Neural cell (in vitro differentiated cells): ENCODE measurements at regions not wholly inside any gene's neighbourhood (a gene's known extent, or its start where the extent isn't known, plus 50 kb on each side); places are given as distances from the start of the nearest gene placed in this dataset.

Source experiments
- H2AFZ ChIP-seq: fragments of 200-600, 300-800 bp; sonication (generic), shearing (Covaris generic); 2 replicates; pipeline ENCODE4 v1.6.0; 2014; ENCODE audit warnings: low read depth, mild to moderate bottlenecking, antibody characterized with exemption, low read length, moderate library complexity
- H3F3A ChIP-seq: fragments of 200-600 bp; shearing (Covaris generic); 2 replicates; pipeline ENCODE4 v1.6.1; 2016; ENCODE audit warnings: mild to moderate bottlenecking, moderate library complexity, mixed read lengths, antibody characterized with exemption, low read length; ENCODE audit not compliant: insufficient read depth, poor library complexity, severe bottlenecking
- H3K27ac ChIP-seq: fragments of 200-600, 300-800 bp; sonication (generic), shearing (Covaris generic); 2 replicates; pipeline ENCODE4 v1.5.1; 2014; ENCODE audit warnings: mild to moderate bottlenecking, low read length, moderate library complexity
- H3K27me3 ChIP-seq: fragments of 300-800, 200-600 bp; sonication (generic), shearing (Covaris generic); 2 replicates; pipeline ENCODE4 v1.6.0; 2014; ENCODE audit warnings: mild to moderate bottlenecking, low read depth, low read length, moderate library complexity; ENCODE audit not compliant: insufficient read depth
- H3K36me3 ChIP-seq: fragments of 300-800, 200-600 bp; sonication (generic), shearing (Covaris generic); 2 replicates; pipeline ENCODE4 v1.5.1; 2014; ENCODE audit warnings: mild to moderate bottlenecking, antibody characterized with exemption, low read length, moderate library complexity; ENCODE audit not compliant: insufficient read depth
- H3K4me2 ChIP-seq: fragments of 300-800, 200-600 bp; sonication (generic), shearing (Covaris generic); 2 replicates; pipeline ENCODE4 v1.6.0; 2014; ENCODE audit warnings: mild to moderate bottlenecking, low read length
- H3K4me3 ChIP-seq: fragments of 300-800, 200-600 bp; sonication (generic), shearing (Covaris generic); 2 replicates; pipeline ENCODE4 v1.5.1; 2014; ENCODE audit warnings: mild to moderate bottlenecking, low read length, moderate library complexity
- H3K79me2 ChIP-seq: fragments of 200-600 bp; shearing (Covaris generic); replicated peaks from 2 replicates; pipeline ENCODE4 v1.6.0; 2014; ENCODE audit warnings: mild to moderate bottlenecking, low read length, moderate library complexity; ENCODE audit not compliant: insufficient read depth
- H3K9ac ChIP-seq: fragments of 300-800, 200-600 bp; sonication (generic), shearing (Covaris generic); 2 replicates; pipeline ENCODE4 v1.6.1; 2016; ENCODE audit warnings: mild to moderate bottlenecking, low read length, mixed read lengths
- H3K9me2 ChIP-seq: fragments of 200-600 bp; shearing (Covaris generic); 2 replicates; pipeline ENCODE4 v1.6.1; 2016; ENCODE audit warnings: mild to moderate bottlenecking, low read length, mixed read lengths; ENCODE audit not compliant: insufficient read depth
- H3K9me3 ChIP-seq: fragments of 200-600, 300-800 bp; sonication (generic), shearing (Covaris generic); 2 replicates; pipeline ENCODE4 v1.6.1; 2016; ENCODE audit warnings: mild to moderate bottlenecking, mixed run types, low read length, moderate library complexity, mixed read lengths
- H4K20me1 ChIP-seq: fragments of 200-600 bp; shearing (Covaris generic); 2 replicates; pipeline ENCODE4 v1.6.1; 2016; ENCODE audit warnings: mild to moderate bottlenecking, mixed run types; ENCODE audit not compliant: insufficient read depth
- EP300 ChIP-seq: fragments of 450-650 bp; conservative IDR thresholded peaks from 2 replicates; pipeline ENCODE4 v1.6.1; 2014; ENCODE audit warnings: antibody characterized with exemption, mild to moderate bottlenecking, moderate library complexity; ENCODE audit not compliant: poor library complexity, severe bottlenecking
- EZH2 ChIP-seq: fragments of 200-600, 300-800 bp; shearing (Covaris generic), sonication (generic); IDR thresholded peaks from 2 replicates; pipeline ENCODE4 v1.6.1; 2014; ENCODE audit warnings: antibody characterized with exemption, low read length, borderline replicate concordance, mild to moderate bottlenecking; ENCODE audit not compliant: insufficient read depth, poor library complexity, severe bottlenecking
- MXI1 ChIP-seq: fragments of 450-650 bp; conservative IDR thresholded peaks from 2 replicates; pipeline ENCODE4 v1.6.1; 2014; ENCODE audit warnings: antibody characterized with exemption, mild to moderate bottlenecking; ENCODE audit not compliant: poor library complexity, severe bottlenecking
- POLR2AphosphoS5 ChIP-seq: IDR thresholded peaks from 2 replicates; pipeline ENCODE4 v1.6.1; 2012
- RAD21 ChIP-seq: fragments of 450-650 bp; conservative IDR thresholded peaks from 2 replicates; pipeline ENCODE4 v1.6.1; 2014; ENCODE audit warnings: antibody characterized with exemption, mild to moderate bottlenecking, moderate library complexity
- SMC3 ChIP-seq: fragments of 450-650 bp; conservative IDR thresholded peaks from 2 replicates; pipeline ENCODE4 v1.6.1; 2014; ENCODE audit warnings: antibody characterized with exemption, mild to moderate bottlenecking, moderate library complexity; ENCODE audit not compliant: poor library complexity
- TAF1 ChIP-seq: IDR thresholded peaks from 2 replicates; pipeline ENCODE4 v1.6.1; 2012; ENCODE audit warnings: low read depth
- TF ChIP-seq, protein P1 (sequence below): fragments of 450-650 bp; IDR thresholded peaks from 2 replicates; pipeline ENCODE4 v1.5.1; 2014; ENCODE audit warnings: antibody characterized with exemption, mild to moderate bottlenecking, moderate library complexity; ENCODE audit not compliant: poor library complexity, severe bottlenecking
- TF ChIP-seq, protein P2 (sequence below): IDR thresholded peaks from 2 replicates; pipeline ENCODE4 v1.6.1; 2012; ENCODE audit warnings: borderline replicate concordance

GRCh38 chr13:34863360-34864135, 78.5 kb upstream of the NBEA start:
- H3F3A ChIP-seq, result no peaks in the 10 kb centered on the region
- H3K9ac ChIP-seq, result no peak overlapping the region
- H3K9me2 ChIP-seq, result no peaks in the 10 kb centered on the region
- no peaks in the 10 kb centered on the region for H4K20me1 ChIP-seq
- no peak overlapping the region for H3K27ac ChIP-seq
- TF ChIP-seq, protein P1, sequence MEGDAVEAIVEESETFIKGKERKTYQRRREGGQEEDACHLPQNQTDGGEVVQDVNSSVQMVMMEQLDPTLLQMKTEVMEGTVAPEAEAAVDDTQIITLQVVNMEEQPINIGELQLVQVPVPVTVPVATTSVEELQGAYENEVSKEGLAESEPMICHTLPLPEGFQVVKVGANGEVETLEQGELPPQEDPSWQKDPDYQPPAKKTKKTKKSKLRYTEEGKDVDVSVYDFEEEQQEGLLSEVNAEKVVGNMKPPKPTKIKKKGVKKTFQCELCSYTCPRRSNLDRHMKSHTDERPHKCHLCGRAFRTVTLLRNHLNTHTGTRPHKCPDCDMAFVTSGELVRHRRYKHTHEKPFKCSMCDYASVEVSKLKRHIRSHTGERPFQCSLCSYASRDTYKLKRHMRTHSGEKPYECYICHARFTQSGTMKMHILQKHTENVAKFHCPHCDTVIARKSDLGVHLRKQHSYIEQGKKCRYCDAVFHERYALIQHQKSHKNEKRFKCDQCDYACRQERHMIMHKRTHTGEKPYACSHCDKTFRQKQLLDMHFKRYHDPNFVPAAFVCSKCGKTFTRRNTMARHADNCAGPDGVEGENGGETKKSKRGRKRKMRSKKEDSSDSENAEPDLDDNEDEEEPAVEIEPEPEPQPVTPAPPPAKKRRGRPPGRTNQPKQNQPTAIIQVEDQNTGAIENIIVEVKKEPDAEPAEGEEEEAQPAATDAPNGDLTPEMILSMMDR, result no peak
- TF ChIP-seq TAF1 (no peak), EZH2 (no peak), POLR2AphosphoS5 (no peak), MXI1 (no peak), SMC3 (no peak), RAD21 (no peak), EP300 (no peak)
- TF ChIP-seq, protein P2, sequence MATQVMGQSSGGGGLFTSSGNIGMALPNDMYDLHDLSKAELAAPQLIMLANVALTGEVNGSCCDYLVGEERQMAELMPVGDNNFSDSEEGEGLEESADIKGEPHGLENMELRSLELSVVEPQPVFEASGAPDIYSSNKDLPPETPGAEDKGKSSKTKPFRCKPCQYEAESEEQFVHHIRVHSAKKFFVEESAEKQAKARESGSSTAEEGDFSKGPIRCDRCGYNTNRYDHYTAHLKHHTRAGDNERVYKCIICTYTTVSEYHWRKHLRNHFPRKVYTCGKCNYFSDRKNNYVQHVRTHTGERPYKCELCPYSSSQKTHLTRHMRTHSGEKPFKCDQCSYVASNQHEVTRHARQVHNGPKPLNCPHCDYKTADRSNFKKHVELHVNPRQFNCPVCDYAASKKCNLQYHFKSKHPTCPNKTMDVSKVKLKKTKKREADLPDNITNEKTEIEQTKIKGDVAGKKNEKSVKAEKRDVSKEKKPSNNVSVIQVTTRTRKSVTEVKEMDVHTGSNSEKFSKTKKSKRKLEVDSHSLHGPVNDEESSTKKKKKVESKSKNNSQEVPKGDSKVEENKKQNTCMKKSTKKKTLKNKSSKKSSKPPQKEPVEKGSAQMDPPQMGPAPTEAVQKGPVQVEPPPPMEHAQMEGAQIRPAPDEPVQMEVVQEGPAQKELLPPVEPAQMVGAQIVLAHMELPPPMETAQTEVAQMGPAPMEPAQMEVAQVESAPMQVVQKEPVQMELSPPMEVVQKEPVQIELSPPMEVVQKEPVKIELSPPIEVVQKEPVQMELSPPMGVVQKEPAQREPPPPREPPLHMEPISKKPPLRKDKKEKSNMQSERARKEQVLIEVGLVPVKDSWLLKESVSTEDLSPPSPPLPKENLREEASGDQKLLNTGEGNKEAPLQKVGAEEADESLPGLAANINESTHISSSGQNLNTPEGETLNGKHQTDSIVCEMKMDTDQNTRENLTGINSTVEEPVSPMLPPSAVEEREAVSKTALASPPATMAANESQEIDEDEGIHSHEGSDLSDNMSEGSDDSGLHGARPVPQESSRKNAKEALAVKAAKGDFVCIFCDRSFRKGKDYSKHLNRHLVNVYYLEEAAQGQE, result no peak
- no peak overlapping the region for H3K4me2 ChIP-seq
- H3K4me3 ChIP-seq, result no peak overlapping the region
- H2AFZ ChIP-seq, result no peak overlapping the region
- H3K27me3 ChIP-seq, result no peaks in the 10 kb centered on the region
- no peaks in the 10 kb centered on the region for H3K9me3 ChIP-seq
- no peaks in the 10 kb centered on the region for H3K36me3 ChIP-seq
- H3K79me2 ChIP-seq, result no peaks in the 10 kb centered on the region

- Histone ChIP-seq H3K27ac (no peak overlapping the region), H3K27me3 (no peaks in the 10 kb centered on the region), H3K4me3 (no peak overlapping the region), H3K9ac (no peak overlapping the region), H3K9me2 (no peaks in the 10 kb centered on the region), H3K79me2 (no peaks in the 10 kb centered on the region), H4K20me1 (no peaks in the 10 kb centered on the region), H3K9me3 (no peaks in the 10 kb centered on the region), H2AFZ (no peak overlapping the region), H3K36me3 (no peaks in the 10 kb centered on the region), H3F3A (no peaks in the 10 kb centered on the region), H3K4me2 (no peak overlapping the region)
- no peak for TF ChIP-seq RAD21
- no peak for TF ChIP-seq EP300
- TF ChIP-seq TAF1, result no peak
- TF ChIP-seq SMC3, result no peak
- no peak for TF ChIP-seq POLR2AphosphoS5
- TF ChIP-seq, protein P2, result no peak
- TF ChIP-seq MXI1, result no peak
- TF ChIP-seq EZH2, result no peak
- TF ChIP-seq, protein P1, result no peak
These were observed 77.4 kb upstream of the NBEA start for GRCh38 chr13:34864671-34865070.
